Daoy (cell line): ENCODE measurements at regions not wholly inside any gene's neighbourhood (a gene's known extent, or its start where the extent isn't known, plus 50 kb on each side); places are given as distances from the start of the nearest gene placed in this dataset.
"Not testable (repeated sequence)": the region's sequence is repeated elsewhere in the genome, so short reads cannot be mapped to it uniquely, and the experiment has no call there.

Experiments used
- DNase-seq: peaks from one replicate; pipeline ENCODE4 v3.0.0-alpha.2; 2015; ENCODE audit warnings: low read depth

- DNase-seq = no peak
These were observed 88.2 kb upstream of the CCDC71L start for GRCh38 chr7:106749165-106749564.

DNA sequence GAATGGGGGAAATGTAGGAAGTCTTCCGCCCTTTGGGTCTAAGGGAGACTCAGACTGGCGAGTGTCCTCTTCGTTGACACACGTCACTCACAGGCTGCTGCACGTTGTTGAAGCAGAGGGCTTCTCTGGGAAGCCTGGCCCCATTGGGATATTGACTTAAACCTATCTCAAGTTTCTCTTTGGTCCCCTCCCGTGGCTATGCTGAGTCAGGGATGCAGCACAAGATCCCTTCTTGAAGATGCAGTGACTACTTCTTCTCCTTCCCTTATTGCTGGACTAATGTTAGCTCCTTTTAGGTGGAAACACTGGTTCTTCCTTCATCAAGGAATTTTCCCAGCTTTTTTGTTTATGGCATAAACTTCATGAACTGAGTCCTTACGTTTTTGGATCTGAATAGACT lies 89.8 kb upstream of the CCDC71L start:
- DNase-seq = no peak

- no peak for DNase-seq
These were observed 91.4 kb upstream of the CCDC71L start for GRCh38 chr7:106752367-106752766.

DNA sequence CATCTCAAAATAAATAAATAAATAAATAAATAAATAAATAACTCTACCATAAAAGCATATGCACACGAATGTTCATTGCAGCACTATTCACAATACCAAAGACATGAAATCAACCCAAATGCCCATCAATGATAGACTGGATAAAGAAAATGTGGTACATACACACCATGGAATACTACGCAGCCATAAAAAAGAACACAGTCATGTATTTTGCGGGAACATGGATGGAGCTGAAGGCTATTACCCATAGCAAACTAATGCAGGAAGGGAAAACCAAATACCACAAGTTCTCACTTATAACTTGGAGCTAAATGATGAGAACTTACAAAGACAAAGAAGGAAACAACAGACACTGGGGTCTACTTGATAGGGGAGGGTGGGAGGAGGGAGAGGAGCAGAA lies 94.1 kb upstream of the CCDC71L start:
- DNase-seq = not testable (repeated sequence)

DNA sequence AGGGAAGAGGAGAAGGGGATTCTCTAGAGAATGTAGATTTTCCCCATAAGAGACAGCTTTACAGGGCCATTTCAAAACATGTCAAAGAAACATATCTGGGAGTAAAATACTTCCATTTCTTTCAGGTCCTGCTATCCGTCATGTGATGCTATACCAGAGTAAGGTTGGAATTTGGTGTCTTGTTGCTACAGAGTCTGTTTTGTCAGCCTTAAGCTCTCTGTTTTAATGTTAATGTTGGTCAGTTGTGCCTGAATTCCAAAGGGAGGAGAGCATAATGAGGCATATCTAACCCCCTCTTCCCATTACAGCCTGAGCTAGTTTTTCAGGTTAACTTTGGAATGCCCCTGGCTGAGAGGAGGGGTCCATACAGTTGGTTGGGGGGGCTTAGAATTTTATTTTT lies 94.7 kb upstream of the CCDC71L start:
- no peak for DNase-seq

- no peak for DNase-seq
These were observed 95.1 kb upstream of the CCDC71L start for GRCh38 chr7:106756071-106756470.

GRCh38 chr7:106756884-106757283 lies 95.9 kb upstream of the CCDC71L start:
- no peak for DNase-seq

GRCh38 chr7:106757846-106758245 lies 96.9 kb upstream of the CCDC71L start:
- DNase-seq = no peak

- not testable (repeated sequence) for DNase-seq
These were observed 101.9 kb upstream of the CCDC71L start for GRCh38 chr7:106762845-106763244.

- no peak for DNase-seq
These were observed 101.4 kb upstream of the PIK3CG start for GRCh38 chr7:106763717-106764116.

GRCh38 chr7:106765727-106766355 lies 99.2 kb upstream of the PIK3CG start:
- DNase-seq = no peak

DNA sequence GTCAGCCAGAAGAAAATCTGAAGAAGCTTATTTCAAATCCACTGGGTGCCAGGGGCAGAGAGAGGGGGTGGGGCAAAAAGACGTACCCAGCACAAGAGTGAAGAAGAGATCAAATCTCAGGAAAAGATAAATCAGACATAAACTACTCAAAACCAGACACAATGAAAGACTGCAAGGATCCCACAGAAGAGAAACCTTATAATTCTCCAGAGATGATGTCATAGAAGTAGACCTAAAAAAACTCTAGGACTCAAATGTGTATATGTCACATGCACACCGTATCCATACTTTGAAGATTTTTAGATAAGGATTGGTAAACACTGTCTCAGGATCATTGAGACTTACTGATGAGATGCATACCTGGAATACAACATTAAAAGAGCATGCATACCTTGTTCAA lies 98.5 kb upstream of the PIK3CG start:
- no peak for DNase-seq

DNA sequence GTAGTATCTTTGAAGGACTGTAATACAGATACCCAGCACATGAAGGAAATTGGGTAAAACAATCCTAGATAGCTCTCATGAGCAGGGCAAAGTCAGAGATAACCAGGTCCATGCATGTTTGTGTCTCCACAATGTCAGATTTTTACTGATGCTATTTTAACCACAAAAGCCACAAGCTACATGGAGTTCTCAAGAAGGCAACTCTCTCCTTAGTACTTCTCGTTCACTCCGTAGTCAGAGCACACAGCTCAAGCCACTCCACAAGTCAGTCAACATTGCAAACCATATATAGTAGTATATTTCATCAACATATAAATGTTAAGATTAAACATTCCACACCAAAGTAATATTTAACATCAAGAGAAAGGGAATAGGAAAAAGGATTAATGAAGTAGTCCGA lies 98.0 kb upstream of the PIK3CG start:
- no peak for DNase-seq

DNA sequence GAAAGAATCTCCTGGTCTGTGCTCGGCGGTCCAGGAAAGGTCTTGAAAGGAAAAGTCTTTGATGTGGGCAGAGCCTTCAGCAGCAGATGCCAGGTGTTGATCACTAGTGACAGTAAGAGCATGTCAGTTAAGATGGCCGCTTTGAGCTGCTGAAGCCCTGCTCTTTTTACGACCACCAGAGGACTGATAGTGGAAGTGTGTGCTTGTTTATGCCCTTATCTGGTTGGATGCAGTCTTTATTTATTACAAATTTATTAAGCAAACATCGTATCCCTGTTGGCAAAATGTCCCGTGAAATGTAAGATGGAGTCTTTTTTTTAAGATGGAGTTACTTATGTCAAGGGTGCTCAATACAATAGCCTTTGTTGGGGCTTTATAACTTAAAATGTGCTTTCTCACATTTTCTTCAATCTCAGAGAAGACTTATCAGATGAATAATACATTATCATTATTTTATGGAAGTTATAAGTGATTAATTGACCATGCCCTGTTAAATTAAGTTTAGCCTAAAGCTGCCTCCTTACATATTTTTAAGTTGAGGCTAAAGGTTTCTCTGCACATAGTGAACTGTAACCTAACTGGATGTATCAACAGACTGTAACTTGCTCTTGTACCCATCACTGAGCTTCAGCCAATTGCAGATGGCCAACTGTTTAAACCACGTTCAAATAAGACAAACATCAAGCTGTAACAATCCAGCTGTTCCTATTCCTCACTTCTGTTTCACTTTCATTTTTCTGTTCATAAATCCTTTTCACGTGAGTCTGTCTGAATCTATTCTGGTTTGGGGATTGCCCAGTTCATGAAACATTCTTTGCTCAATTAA lies 97.4 kb upstream of the PIK3CG start:
- DNase-seq = peak; percentile 35

DNA sequence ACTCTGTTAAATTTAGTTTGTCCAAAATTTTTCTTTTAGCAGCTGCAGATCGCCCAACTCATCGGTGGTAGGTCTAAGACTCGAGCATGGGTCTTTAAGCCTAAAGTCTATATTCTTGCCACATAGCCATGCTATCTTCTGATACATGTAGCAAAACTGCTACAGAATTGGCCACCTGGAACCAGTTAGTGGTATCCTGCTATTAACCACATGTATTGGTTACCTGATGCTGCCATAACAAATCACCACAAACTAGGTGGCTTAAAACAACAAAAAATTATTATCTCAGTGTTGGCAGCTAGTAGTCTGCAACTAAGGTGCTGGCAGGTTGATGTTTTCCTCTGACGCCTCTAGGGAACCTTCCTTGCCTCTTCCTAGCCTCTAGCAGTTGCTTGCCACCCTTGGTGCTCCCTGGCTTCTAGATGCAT lies 96.7 kb upstream of the PIK3CG start:
- peak; percentile 36 for DNase-seq

- peak; percentile 56 for DNase-seq
These were observed 94.9 kb upstream of the PIK3CG start for GRCh38 chr7:106770191-106770590.

DNA sequence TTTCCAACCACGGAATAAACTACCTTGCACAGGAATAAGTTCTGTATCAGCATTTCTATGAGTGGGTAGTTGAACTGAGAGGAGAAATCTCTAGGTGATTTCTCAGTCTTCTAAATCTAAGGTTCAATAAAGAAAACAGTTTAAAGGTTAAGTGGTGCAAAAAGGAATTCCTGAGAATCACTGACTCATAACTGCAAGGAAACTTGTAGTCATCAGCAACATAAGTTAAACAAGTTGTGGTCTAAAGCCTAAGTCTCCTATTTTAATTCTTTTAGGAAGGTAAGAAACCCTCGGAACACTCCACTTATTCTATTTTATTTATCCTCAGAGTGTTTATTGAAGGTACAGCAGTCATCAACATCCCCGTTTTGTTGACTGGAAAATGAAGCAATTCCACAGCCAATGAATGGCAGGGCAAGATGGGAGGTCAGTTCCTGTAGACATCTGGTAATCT lies 92.4 kb upstream of the PIK3CG start:
- DNase-seq = peak; percentile 60

DNA sequence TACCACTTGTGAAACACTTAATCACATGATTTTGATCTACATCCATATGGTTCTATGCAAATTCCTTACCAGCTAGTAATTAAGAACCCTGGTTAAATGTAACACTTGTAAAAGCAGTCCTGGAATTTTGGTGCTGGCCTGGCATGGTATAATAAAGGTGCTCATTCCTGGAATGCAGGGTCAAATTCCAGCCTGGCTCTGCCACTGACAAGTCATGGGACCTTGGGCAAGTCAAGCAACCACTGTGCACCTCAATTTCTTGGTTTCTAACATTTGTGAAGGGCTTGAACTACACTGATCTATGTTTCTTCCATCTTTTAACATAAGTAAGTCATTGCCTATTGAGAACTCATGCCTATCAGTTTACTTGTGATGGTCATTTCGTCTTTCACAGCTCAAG lies 91.9 kb upstream of the PIK3CG start:
- no peak for DNase-seq

- DNase-seq = no peak
These were observed 91.4 kb upstream of the PIK3CG start for GRCh38 chr7:106773721-106774120.

- no peak for DNase-seq
These were observed 90.8 kb upstream of the PIK3CG start for GRCh38 chr7:106774213-106774767.

DNA sequence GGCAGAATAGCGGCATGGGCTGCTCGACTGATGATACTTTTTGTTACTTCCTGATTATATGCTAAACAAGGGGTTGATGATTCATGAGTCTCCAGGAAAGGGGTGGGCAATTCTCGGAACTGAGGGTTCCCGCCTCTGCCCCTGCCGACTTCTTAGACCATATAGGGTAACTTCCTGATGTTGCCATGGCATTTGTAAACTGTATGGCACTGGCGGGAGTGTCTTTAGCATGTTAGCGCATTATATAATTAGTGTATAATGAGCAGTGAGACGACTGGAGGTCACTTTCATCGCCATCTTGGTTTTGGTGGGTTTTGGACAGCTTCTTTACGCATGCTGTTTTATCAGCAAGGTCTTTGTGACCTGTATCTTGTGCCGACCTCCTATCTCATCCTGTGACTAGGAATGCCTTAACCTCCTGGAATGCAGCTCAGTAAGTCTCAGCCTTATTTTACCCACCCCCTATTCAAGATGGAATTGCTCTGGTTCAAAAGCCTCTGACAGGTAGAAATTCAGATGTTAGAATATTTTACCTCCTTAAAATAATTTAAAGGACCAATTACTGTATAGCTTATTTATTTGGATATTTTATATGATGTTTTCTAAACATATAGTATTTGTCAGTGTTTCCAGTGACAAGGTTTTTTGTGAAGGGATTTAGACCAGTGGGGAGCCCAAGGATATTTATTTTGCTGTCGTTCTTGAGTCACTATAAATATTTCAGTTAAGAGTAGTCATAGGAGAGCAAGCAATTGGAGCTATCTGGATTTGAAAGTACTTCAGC lies 90.1 kb upstream of the PIK3CG start:
- DNase-seq = peak; percentile 28

- peak; percentile 87 for DNase-seq
These were observed 89.5 kb upstream of the PIK3CG start for GRCh38 chr7:106775552-106775936.
